GM12874 (cell line): ENCODE measurements at regions not wholly inside any gene's neighbourhood (a gene's known extent, or its start where the extent isn't known, plus 50 kb on each side); places are given as distances from the start of the nearest gene placed in this dataset.

ENCODE experiments used
- TF ChIP-seq, protein P1 (sequence below): IDR thresholded peaks from 2 replicates; pipeline ENCODE4 v1.5.1; 2011; ENCODE audit warnings: low read depth, mild to moderate bottlenecking, control low read depth, low read length, moderate library complexity; ENCODE audit not compliant: insufficient read depth

- TF ChIP-seq, protein P1, sequence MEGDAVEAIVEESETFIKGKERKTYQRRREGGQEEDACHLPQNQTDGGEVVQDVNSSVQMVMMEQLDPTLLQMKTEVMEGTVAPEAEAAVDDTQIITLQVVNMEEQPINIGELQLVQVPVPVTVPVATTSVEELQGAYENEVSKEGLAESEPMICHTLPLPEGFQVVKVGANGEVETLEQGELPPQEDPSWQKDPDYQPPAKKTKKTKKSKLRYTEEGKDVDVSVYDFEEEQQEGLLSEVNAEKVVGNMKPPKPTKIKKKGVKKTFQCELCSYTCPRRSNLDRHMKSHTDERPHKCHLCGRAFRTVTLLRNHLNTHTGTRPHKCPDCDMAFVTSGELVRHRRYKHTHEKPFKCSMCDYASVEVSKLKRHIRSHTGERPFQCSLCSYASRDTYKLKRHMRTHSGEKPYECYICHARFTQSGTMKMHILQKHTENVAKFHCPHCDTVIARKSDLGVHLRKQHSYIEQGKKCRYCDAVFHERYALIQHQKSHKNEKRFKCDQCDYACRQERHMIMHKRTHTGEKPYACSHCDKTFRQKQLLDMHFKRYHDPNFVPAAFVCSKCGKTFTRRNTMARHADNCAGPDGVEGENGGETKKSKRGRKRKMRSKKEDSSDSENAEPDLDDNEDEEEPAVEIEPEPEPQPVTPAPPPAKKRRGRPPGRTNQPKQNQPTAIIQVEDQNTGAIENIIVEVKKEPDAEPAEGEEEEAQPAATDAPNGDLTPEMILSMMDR = no peak
These were observed 99.0 kb upstream of the SOX4 start for GRCh38 chr6:21494505-21494904.

DNA sequence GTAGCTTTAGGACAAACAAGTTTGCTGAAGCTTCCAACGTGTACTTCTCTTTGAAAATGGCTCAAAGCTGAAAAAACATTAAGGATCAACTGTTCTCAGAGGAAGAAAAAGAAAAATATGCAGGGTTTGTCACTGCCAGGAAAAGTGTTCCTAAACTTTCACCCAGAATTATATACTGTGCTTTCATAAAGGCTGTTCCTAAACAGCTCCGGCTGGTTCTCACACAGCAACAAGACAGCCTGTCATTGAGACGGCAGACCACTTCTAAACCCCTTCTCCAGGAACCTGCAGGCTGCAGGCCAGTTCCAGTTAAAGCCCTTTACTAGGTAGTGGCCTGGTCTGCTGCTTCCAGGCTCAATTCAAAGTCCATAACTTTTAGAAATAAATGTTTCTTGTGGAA, 97.4 kb upstream of the SOX4 start:
- TF ChIP-seq, protein P1 = no peak

- TF ChIP-seq, protein P1 = no peak
These were observed 96.8 kb upstream of the SOX4 start for GRCh38 chr6:21496706-21497105.

- TF ChIP-seq, protein P1 = no peak
These were observed 93.1 kb upstream of the SOX4 start for GRCh38 chr6:21500314-21501020.

- TF ChIP-seq, protein P1 = no peak
These were observed 92.6 kb upstream of the SOX4 start for GRCh38 chr6:21501021-21501354.

DNA sequence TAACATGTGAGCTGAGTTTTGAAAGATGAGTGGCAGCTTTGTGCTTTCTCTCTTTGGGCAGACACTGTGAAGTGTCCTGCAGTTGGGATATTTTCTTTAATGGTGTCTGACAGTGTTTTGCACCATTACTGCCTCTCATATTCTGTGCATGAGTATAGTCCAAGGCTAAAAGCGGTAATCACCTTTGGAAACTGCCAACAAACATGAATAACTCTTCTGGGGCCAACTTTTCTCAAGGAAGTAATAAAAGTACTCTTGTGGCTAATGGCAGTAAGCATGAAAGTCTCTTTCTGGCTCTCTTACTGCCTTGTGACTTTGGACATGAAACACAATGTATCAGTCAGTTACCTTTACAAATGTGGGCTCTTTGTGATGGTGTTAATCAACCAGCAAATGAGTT, 91.7 kb upstream of the SOX4 start:
- TF ChIP-seq, protein P1 = no peak

DNA sequence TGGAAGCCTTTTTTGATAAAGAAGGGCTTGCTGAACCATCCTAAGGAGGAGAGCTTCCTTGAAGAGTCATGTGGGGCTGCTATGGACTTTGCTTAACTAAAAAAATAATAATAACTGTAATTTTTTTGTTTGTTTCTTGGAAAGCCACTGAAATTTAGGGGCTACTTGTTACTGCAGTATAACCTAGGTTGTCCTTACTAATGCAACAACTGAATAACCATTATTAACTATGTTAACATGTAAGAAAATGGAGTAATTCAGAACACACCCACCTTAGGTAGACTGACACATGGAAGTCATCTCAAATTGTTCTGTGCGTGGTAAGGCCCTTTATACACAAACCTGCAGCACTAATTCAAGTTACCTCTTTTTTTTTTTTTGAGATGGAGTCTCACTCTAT, 90.9 kb upstream of the SOX4 start:
- TF ChIP-seq, protein P1 = no peak
